OCI-LY3 (cell line): ENCODE measurements at regions not wholly inside any gene's neighbourhood (a gene's known extent, or its start where the extent isn't known, plus 50 kb on each side); places are given as distances from the start of the nearest gene placed in this dataset.
A peak's percentile ranks its signal among the peaks of the same experiment; 100 is the strongest.

Source experiments
- H2AFZ ChIP-seq: fragments of 200-600, 300-600 bp; shearing (Covaris generic); 2 replicates; pipeline ENCODE4 v1.6.0; 2014; ENCODE audit warnings: antibody characterized with exemption, low read depth, low read length
- H3K27ac ChIP-seq: fragments of 200-600, 300-600 bp; sonication (generic); 2 replicates; pipeline ENCODE4 v1.5.1; 2014; ENCODE audit warnings: mild to moderate bottlenecking, low read length, moderate library complexity, mixed read lengths
- H3K27me3 ChIP-seq: fragments of 200-600, 300-600 bp; sonication (generic); 2 replicates; pipeline ENCODE4 v1.6.1; 2014; ENCODE audit warnings: low read depth, low read length, mixed read lengths
- H3K36me3 ChIP-seq: fragments of 200-600, 300-600 bp; sonication (generic); replicated peaks from 2 replicates; pipeline ENCODE3; 2014; ENCODE audit warnings: low read depth, low read length, mixed read lengths
- H3K4me1 ChIP-seq: fragments of 300-600, 200-600 bp; sonication (generic); 2 replicates; pipeline ENCODE4 v1.6.1; 2014; ENCODE audit warnings: low read length, mixed read lengths
- H3K4me2 ChIP-seq: fragments of 200-600, 300-600 bp; sonication (generic); 2 replicates; pipeline ENCODE4 v1.6.1; 2014; ENCODE audit warnings: low read length, mixed read lengths
- H3K4me3 ChIP-seq: fragments of 300-600, 200-600 bp; sonication (generic); 2 replicates; pipeline ENCODE4 v1.5.1; 2014; ENCODE audit warnings: antibody characterized with exemption, mild to moderate bottlenecking, low read length, moderate library complexity
- H3K79me2 ChIP-seq: fragments of 300-600, 200-600 bp; shearing (Covaris generic); 2 replicates; pipeline ENCODE4 v1.6.1; 2014; ENCODE audit warnings: mild to moderate bottlenecking, low read length, mixed read lengths
- H3K9ac ChIP-seq: fragments of 300-600, 200-600 bp; shearing (Covaris generic); 2 replicates; pipeline ENCODE4 v1.6.0; 2014; ENCODE audit warnings: mild to moderate bottlenecking, low read length, moderate library complexity
- H3K9me3 ChIP-seq: fragments of 200-600, 300-600 bp; shearing (Covaris generic); 2 replicates; pipeline ENCODE4 v1.6.1; 2014; ENCODE audit warnings: low read length, mixed read lengths; ENCODE audit not compliant: insufficient read depth
- H4K20me1 ChIP-seq: fragments of 200-600, 300-600 bp; sonication (generic); 2 replicates; pipeline ENCODE4 v1.6.1; 2016; ENCODE audit warnings: low read length, mixed read lengths; ENCODE audit not compliant: insufficient read depth
- EZH2phosphoT487 ChIP-seq: fragments of 200-600 bp; shearing (Covaris generic); IDR thresholded peaks from 2 replicates; pipeline ENCODE4 v1.6.1; 2018; ENCODE audit warnings: antibody characterized with exemption, mixed run types, low read depth
- TF ChIP-seq, protein P1 (sequence below): fragments of 200-600, 300-600 bp; sonication (generic); IDR thresholded peaks from 2 replicates; pipeline ENCODE4 v1.5.1; 2014; ENCODE audit warnings: antibody characterized with exemption, low read length, low read depth

DNA sequence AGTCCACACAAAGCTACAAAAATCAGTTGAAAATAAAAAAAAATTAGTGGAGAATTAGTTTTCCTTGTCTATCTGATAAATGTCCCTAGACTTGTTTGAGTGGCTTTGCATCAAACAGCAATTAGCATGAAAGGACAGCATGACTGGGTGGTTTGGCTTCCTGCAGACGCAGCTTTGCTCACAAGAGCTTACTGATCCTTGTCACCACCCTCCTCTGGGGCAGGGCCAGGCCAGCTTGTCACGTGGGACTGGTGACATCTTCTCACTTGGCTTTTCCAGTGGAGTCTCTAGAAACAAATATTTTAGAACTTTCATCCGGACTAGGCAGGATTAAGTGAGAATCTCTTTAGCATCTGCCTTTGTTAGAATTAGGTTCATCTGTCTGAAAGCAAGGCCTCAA lies 76.0 kb upstream of the OLIG2 start:
- Histone ChIP-seq H3K4me1 (no peaks in the 10 kb centered on the region), H3K4me3 (no peak overlapping the region), H3K27me3 (peaks cover 18% of the 10 kb centered on the region), H4K20me1 (no peaks in the 10 kb centered on the region), H3K36me3 (no peaks in the 10 kb centered on the region), H3K79me2 (no peaks in the 10 kb centered on the region), H3K9ac (no peak overlapping the region), H3K9me3 (no peaks in the 10 kb centered on the region), H3K27ac (no peak overlapping the region), H3K4me2 (no peak overlapping the region), H2AFZ (no peak overlapping the region)
- TF ChIP-seq EZH2phosphoT487: no peak
- TF ChIP-seq, protein P1, sequence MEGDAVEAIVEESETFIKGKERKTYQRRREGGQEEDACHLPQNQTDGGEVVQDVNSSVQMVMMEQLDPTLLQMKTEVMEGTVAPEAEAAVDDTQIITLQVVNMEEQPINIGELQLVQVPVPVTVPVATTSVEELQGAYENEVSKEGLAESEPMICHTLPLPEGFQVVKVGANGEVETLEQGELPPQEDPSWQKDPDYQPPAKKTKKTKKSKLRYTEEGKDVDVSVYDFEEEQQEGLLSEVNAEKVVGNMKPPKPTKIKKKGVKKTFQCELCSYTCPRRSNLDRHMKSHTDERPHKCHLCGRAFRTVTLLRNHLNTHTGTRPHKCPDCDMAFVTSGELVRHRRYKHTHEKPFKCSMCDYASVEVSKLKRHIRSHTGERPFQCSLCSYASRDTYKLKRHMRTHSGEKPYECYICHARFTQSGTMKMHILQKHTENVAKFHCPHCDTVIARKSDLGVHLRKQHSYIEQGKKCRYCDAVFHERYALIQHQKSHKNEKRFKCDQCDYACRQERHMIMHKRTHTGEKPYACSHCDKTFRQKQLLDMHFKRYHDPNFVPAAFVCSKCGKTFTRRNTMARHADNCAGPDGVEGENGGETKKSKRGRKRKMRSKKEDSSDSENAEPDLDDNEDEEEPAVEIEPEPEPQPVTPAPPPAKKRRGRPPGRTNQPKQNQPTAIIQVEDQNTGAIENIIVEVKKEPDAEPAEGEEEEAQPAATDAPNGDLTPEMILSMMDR: no peak

DNA sequence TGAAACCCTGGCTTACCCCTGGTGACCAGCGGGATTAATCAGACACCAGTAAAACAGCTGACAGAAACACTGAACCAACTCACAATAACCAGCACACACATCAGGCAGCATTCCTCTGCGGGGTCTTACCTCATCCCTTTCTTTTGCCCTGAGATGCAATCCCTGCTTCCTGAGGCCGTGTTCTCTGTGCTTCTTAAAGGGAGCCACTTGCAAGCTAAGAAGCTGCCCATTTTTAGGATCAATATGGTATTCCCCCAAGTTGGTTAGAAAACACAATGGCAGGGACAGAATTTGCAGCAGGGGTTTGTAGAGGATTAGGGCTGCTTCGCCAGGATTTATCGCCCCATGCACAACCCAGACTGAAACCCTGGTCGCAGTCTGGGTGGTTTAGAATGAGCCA lies 74.7 kb upstream of the OLIG2 start:
- H3K4me3 ChIP-seq: no peak overlapping the region
- H2AFZ ChIP-seq: no peak overlapping the region
- no peaks in the 10 kb centered on the region for H4K20me1 ChIP-seq
- TF ChIP-seq, protein P1: no peak
- no peak for TF ChIP-seq EZH2phosphoT487
- no peaks in the 10 kb centered on the region for H3K36me3 ChIP-seq
- H3K27me3 ChIP-seq: peaks cover 18% of the 10 kb centered on the region
- H3K27ac ChIP-seq: no peak overlapping the region
- no peak overlapping the region for H3K9ac ChIP-seq
- peaks cover under 1% of the 10 kb centered on the region; the same call in 1 of the 2 replicates for H3K4me1 ChIP-seq
- H3K4me2 ChIP-seq: no peak overlapping the region
- no peaks in the 10 kb centered on the region for H3K79me2 ChIP-seq
- H3K9me3 ChIP-seq: no peaks in the 10 kb centered on the region

DNA sequence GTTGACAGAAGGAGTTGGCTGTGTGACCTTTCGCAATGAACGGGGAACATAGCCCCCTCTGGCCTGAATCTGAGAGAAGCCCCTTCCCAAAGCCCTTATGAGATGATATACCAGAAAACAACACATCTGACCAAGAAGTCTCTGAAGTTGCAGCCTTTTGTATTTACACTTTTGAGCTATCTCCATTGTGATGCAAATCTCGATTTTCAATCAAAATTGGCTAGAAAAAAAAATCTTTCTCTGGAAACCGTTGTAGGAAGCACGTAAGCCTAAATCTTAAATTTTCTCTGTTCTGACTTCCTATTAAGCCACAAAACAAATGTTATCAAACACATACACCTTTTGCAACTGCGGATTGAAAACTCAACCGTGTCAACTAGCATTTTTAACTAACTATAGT lies 71.4 kb upstream of the OLIG2 start:
- H3K4me2 ChIP-seq: no peak overlapping the region
- no peaks in the 10 kb centered on the region for H3K36me3 ChIP-seq
- TF ChIP-seq, protein P1: no peak
- TF ChIP-seq EZH2phosphoT487: no peak
- H3K27ac ChIP-seq: no peak overlapping the region
- no peaks in the 10 kb centered on the region for H3K79me2 ChIP-seq
- H3K9me3 ChIP-seq: no peaks in the 10 kb centered on the region
- H3K4me3 ChIP-seq: no peak overlapping the region
- peaks cover 33% of the 10 kb centered on the region for H3K27me3 ChIP-seq
- no peak overlapping the region for H2AFZ ChIP-seq
- no peaks in the 10 kb centered on the region for H4K20me1 ChIP-seq
- no peak overlapping the region for H3K9ac ChIP-seq
- H3K4me1 ChIP-seq: peaks cover 4% of the 10 kb centered on the region; the same call in 1 of the 2 replicates

DNA sequence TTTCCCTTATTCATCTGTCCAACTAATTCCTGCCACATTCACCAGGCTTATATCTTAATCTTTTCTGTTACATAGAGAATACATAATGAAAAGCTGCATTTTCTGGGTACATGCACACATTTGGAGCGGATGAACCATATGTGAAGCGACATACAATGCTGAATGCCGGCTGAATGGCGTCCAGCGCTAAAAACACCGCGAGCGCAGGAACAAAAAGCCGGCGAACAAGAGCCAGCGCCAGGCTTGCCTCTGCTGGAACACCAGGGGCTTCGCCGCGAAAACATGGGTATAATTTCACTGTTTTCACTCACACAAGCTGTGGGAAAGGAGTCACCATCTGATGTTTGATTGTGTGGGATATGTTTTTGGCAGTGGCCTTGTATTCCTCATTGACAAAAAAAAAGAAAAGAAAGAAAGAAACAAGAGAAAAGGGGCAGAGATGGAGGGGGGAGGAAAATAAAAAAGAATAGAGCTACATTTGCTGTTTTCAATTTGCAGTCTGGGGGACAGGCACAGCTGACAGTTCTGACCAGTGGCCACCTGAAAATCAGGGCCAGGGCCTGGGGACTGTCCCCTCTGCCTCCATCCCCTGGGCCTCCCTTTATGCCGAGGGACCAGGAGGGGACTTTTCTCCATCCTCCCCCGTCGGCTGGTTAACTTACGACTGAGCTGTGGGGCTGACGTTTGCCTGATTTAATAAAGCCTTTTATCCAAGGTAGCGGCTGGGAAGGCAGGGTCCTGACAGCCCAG lies 70.2 kb upstream of the OLIG2 start:
- Histone ChIP-seq H3K9me3 (no peaks in the 10 kb centered on the region), H3K27me3 (peaks cover 43% of the 10 kb centered on the region), H3K4me3 (no peak overlapping the region), H3K36me3 (no peaks in the 10 kb centered on the region), H3K9ac (no peak overlapping the region), H4K20me1 (no peaks in the 10 kb centered on the region), H3K27ac (no peak overlapping the region), H2AFZ (no peak overlapping the region), H3K79me2 (no peaks in the 10 kb centered on the region), H3K4me2 (peak overlapping the region; percentile 14; the same call in 1 of the 2 replicates), H3K4me1 (peaks cover 4% of the 10 kb centered on the region; the same call in 1 of the 2 replicates)
- no peak for TF ChIP-seq EZH2phosphoT487
- TF ChIP-seq, protein P1: no peak
